K562 (cell line): ENCODE measurements at regions not wholly inside any gene's neighbourhood (a gene's known extent, or its start where the extent isn't known, plus 50 kb on each side); places are given as distances from the start of the nearest gene placed in this dataset.

Experiments used
- ATAC-seq: fragments of 200-7000 bp; cut with Tn5 transposase; 3 replicates; pipeline ENCODE4 v1.9.1; 2020; ENCODE audit warnings: moderate library complexity
- BruUV-seq: library from RNA; stranded (reverse); fragments of 400-500 nt; replicated peaks from 2 replicates; lab custom pipeline; 2021; lab: Mats Ljungman, UMichigan
- CTCF ChIA-PET: fragments of 300-600 bp; formaldehyde crosslinking; extraction: SDS; loops from one replicate; lab custom pipeline; 2021; ENCODE audit warnings: low intra/inter-chr PET ratio; lab: Yijun Ruan, JAX
- POLR2A ChIA-PET: fragments of 300-600, 350-650 bp; sonication (Branson Sonifier 250); formaldehyde crosslinking; extraction: SDS; loops from one replicate; lab custom pipeline; 2021; ENCODE audit warnings: antibody characterized with exemption, inconsistent platforms; lab: Yijun Ruan, JAX
- DNase-seq, 4 experiments: peaks; one replicate each; pipeline versions ENCODE4 v3.0.0 to v3.0.0-alpha.2; 2011 to 2018; ENCODE audit warnings: low spot score in 3 of 4, mixed read lengths in 3 of 4; ENCODE audit errors: extremely low read depth in 1 of 4
- FAIRE-seq: peaks from 2 replicates; lab custom pipeline; 2011; peaks lifted over from hg19 to GRCh38; lab: Jason Lieb, UNC
- H2AFZ ChIP-seq: 2 replicates; pipeline ENCODE4 v1.6.0; 2011; ENCODE audit warnings: low read depth, low read length, control low read depth, inconsistent platforms
- H3K27ac ChIP-seq: fragments of 200-600 bp; 3 replicates; pipeline ENCODE4 v1.8.0; 2011; ENCODE audit warnings: low read depth, mild to moderate bottlenecking, control low read depth, inconsistent platforms, low read length, moderate library complexity, mixed read lengths; ENCODE audit errors: extremely low read depth
- H3K27me3 ChIP-seq, 2 experiments: fragments of 300-600 bp in 1 of 2; 2 replicates in 1 of 2; 3 replicates in 1 of 2; pipeline versions ENCODE4 v1.6.0 to v1.8.0; 2011; ENCODE audit warnings: inconsistent platforms in 2 of 2, low read length in 2 of 2, mild to moderate bottlenecking in 1 of 2, mixed read lengths in 1 of 2, moderate library complexity in 1 of 2; ENCODE audit not compliant: control insufficient read depth in 2 of 2, insufficient read depth in 2 of 2
- H3K36me3 ChIP-seq: fragments of 300-600 bp; 3 replicates; pipeline ENCODE4 v1.8.0; 2011; ENCODE audit warnings: mild to moderate bottlenecking, low read length, inconsistent platforms; ENCODE audit not compliant: control insufficient read depth, insufficient read depth
- H3K4me1 ChIP-seq, 2 experiments: fragments of 200-600 bp in 1 of 2; replicated peaks in 1 of 2; 2 replicates in 1 of 2; 3 replicates in 1 of 2; pipeline versions ENCODE4 v1.5.1 to v1.8.0; 2011; ENCODE audit warnings: inconsistent platforms in 2 of 2, low read length in 2 of 2, mild to moderate bottlenecking in 1 of 2, mixed read lengths in 1 of 2, moderate library complexity in 1 of 2; ENCODE audit not compliant: control insufficient read depth in 2 of 2, insufficient read depth in 2 of 2
- H3K4me2 ChIP-seq: 2 replicates; pipeline ENCODE4 v1.6.1; 2011; ENCODE audit warnings: low read length, control low read depth, inconsistent platforms, mixed read lengths; ENCODE audit not compliant: insufficient read depth
- H3K4me3 ChIP-seq: fragments of 200-600 bp; sonication (generic), shearing (Covaris generic); 2 replicates; pipeline ENCODE4 v1.5.1; 2016; ENCODE audit warnings: control low read depth, inconsistent platforms
- H3K79me2 ChIP-seq: fragments of 200-600 bp; 3 replicates; pipeline ENCODE4 v1.8.0; 2011; ENCODE audit warnings: low read length, inconsistent platforms; ENCODE audit not compliant: control insufficient read depth, insufficient read depth
- H3K9ac ChIP-seq, 2 experiments: 2 replicates each; pipeline versions ENCODE4 v1.6.0 to v1.6.1; 2011; ENCODE audit warnings: low read depth in 2 of 2, low read length in 2 of 2, control low read depth in 1 of 2, inconsistent platforms in 1 of 2, mild to moderate bottlenecking in 1 of 2, mixed read lengths in 1 of 2; ENCODE audit not compliant: insufficient read depth in 1 of 2
- H3K9me1 ChIP-seq: one replicate; pipeline ENCODE4 v1.6.0; 2011; ENCODE audit warnings: inconsistent platforms, mild to moderate bottlenecking, low read length, moderate library complexity; ENCODE audit not compliant: control insufficient read depth, insufficient read depth
- H3K9me3 ChIP-seq: replicated peaks from 2 replicates; pipeline ENCODE4 v1.5.1; 2011; ENCODE audit warnings: low read depth, low read length, inconsistent platforms; ENCODE audit not compliant: control insufficient read depth, insufficient read depth
- H4K20me1 ChIP-seq: replicated peaks from 2 replicates; pipeline ENCODE4 v1.6.1; 2011; ENCODE audit warnings: low read length, inconsistent platforms, mixed read lengths; ENCODE audit not compliant: control insufficient read depth, insufficient read depth
- DMBX1 ChIP-seq: fragments of 250-450 bp; sonication (Bioruptor Pico); IDR thresholded peaks from 2 replicates; pipeline ENCODE4 v1.8.0; 2022; ENCODE audit warnings: inconsistent platforms, mild to moderate bottlenecking, moderate library complexity, borderline replicate concordance
- GABPB1 ChIP-seq: sonication (generic); formaldehyde crosslinking; IDR thresholded peaks from 2 replicates; pipeline ENCODE4 v1.8.0; 2022; ENCODE audit warnings: mild to moderate bottlenecking, missing genetic modification reagents
- GABPB2 ChIP-seq: fragments of 250-450 bp; sonication (Bioruptor Pico); conservative IDR thresholded peaks from 2 replicates; pipeline ENCODE4 v1.5.1; 2021; ENCODE audit warnings: mild to moderate bottlenecking
- PTTG1 ChIP-seq: fragments of 450-650 bp; IDR thresholded peaks from 2 replicates; pipeline ENCODE4 v1.6.1; 2016; ENCODE audit warnings: low read depth, mild to moderate bottlenecking, missing genetic modification characterization, missing compliant biosample characterization
- SMARCC2 ChIP-seq: fragments of 450-650 bp; IDR thresholded peaks from 2 replicates; pipeline ENCODE4 v1.6.1; 2017; ENCODE audit warnings: antibody characterized with exemption, moderate library complexity, mild to moderate bottlenecking, low read depth
- ZNF146 ChIP-seq: IDR thresholded peaks from one replicate; pipeline ENCODE4 v1.6.1; 2018; ENCODE audit warnings: missing compliant biosample characterization; ENCODE audit not compliant: unreplicated experiment
- WGBS: fragments of 100-300 bp; shearing (Covaris generic); methylation state at CpG from one replicate; pipeline ENCODE4 v1.1.6; 2016; ENCODE audit warnings: low coverage, mixed read lengths; ENCODE audit not compliant: insufficient coverage; ENCODE audit errors: missing lambda C conversion rate; 5-methylcytosine and 5-hydroxymethylcytosine counted together
- in situ Hi-C: fragments of 300-500 bp; cut with MboI; formaldehyde crosslinking; loops from 4 replicates; pipeline ENCODE4 v1.15.0; 2018; ENCODE audit warnings: inconsistent platforms, mixed read lengths
- intact Hi-C: fragments of 100-400 bp; cut with micrococcal nuclease; formaldehyde crosslinking; loops from 2 replicates; pipeline ENCODE4 v1.14.2; 2022
- TF ChIP-seq, protein P1 (sequence below): sonication (generic); formaldehyde crosslinking; IDR thresholded peaks from 2 replicates; pipeline ENCODE4 v1.8.1; 2023; ENCODE audit warnings: mild to moderate bottlenecking, missing genetic modification reagents
- TF ChIP-seq, protein P2 (sequence below): fragments of 450-650 bp; IDR thresholded peaks from 2 replicates; pipeline ENCODE4 v1.6.1; 2017; ENCODE audit warnings: mild to moderate bottlenecking, moderate library complexity
- TF ChIP-seq, protein P3 (sequence below): fragments of 450-650 bp; IDR thresholded peaks from 2 replicates; pipeline ENCODE4 v1.6.1; 2016
- TF ChIP-seq, protein P4 (sequence below): fragments of 250-450 bp; sonication (Bioruptor Pico); IDR thresholded peaks from 2 replicates; pipeline ENCODE4 v1.5.0; 2021; ENCODE audit warnings: mild to moderate bottlenecking, moderate library complexity
- TF ChIP-seq, protein P5 (sequence below): fragments of 450-650 bp; formaldehyde crosslinking; IDR thresholded peaks from 2 replicates; pipeline ENCODE4 v1.4.0; 2022; ENCODE audit warnings: mild to moderate bottlenecking, moderate library complexity

DNA sequence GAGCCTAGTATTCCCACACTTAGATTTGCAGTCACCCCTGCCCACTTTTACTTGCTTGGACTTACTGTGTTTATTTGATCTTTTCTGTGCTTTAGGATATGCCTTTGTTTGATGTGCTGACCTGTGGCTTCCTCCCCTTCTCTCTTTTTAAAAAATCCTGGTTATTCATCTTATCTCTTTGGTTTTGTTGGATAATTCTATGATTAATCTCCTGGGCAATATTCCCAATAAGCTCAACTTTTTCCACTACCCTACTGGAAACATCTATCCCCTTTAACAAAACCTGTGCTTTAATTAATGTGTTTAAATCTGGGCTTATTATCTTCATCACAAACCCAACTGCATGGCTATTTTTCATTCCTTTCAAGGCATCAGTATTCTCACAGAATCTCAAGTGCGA, 476.0 kb upstream of the TGFBR2 start:
- FAIRE-seq (no peak), ATAC-seq (no peak), DNase-seq (no peak)
- H2AFZ ChIP-seq: no peak overlapping the region
- H3K79me2 ChIP-seq: no peaks in the 10 kb centered on the region
- POLR2A ChIA-PET: no interaction called here
- H4K20me1 ChIP-seq: no peaks in the 10 kb centered on the region
- in situ Hi-C loops: no loop called here
- no peak overlapping the region for H3K27ac ChIP-seq
- H3K4me3 ChIP-seq: no peak overlapping the region
- H3K36me3 ChIP-seq: no peaks in the 10 kb centered on the region
- H3K9ac ChIP-seq: no peak overlapping the region
- WGBS: 0% methylated on average over 1 of the region's 1 CpG
- no peak overlapping the region for H3K4me2 ChIP-seq
- intact Hi-C loops: no loop called here
- CTCF ChIA-PET: no interaction called here
- TF ChIP-seq, protein P1, sequence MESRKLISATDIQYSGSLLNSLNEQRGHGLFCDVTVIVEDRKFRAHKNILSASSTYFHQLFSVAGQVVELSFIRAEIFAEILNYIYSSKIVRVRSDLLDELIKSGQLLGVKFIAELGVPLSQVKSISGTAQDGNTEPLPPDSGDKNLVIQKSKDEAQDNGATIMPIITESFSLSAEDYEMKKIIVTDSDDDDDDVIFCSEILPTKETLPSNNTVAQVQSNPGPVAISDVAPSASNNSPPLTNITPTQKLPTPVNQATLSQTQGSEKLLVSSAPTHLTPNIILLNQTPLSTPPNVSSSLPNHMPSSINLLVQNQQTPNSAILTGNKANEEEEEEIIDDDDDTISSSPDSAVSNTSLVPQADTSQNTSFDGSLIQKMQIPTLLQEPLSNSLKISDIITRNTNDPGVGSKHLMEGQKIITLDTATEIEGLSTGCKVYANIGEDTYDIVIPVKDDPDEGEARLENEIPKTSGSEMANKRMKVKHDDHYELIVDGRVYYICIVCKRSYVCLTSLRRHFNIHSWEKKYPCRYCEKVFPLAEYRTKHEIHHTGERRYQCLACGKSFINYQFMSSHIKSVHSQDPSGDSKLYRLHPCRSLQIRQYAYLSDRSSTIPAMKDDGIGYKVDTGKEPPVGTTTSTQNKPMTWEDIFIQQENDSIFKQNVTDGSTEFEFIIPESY: no peak
- TF ChIP-seq, protein P2, sequence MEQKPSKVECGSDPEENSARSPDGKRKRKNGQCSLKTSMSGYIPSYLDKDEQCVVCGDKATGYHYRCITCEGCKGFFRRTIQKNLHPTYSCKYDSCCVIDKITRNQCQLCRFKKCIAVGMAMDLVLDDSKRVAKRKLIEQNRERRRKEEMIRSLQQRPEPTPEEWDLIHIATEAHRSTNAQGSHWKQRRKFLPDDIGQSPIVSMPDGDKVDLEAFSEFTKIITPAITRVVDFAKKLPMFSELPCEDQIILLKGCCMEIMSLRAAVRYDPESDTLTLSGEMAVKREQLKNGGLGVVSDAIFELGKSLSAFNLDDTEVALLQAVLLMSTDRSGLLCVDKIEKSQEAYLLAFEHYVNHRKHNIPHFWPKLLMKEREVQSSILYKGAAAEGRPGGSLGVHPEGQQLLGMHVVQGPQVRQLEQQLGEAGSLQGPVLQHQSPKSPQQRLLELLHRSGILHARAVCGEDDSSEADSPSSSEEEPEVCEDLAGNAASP: no peak
- TF ChIP-seq DMBX1: no peak
- TF ChIP-seq PTTG1 (tag): no peak
- TF ChIP-seq, protein P3, sequence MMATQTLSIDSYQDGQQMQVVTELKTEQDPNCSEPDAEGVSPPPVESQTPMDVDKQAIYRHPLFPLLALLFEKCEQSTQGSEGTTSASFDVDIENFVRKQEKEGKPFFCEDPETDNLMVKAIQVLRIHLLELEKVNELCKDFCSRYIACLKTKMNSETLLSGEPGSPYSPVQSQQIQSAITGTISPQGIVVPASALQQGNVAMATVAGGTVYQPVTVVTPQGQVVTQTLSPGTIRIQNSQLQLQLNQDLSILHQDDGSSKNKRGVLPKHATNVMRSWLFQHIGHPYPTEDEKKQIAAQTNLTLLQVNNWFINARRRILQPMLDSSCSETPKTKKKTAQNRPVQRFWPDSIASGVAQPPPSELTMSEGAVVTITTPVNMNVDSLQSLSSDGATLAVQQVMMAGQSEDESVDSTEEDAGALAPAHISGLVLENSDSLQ: no peak
- no peak for TF ChIP-seq GABPB2 (CRISPR knock-in tag)
- TF ChIP-seq GABPB1 (CRISPR knock-in tag): no peak
- TF ChIP-seq, protein P4, sequence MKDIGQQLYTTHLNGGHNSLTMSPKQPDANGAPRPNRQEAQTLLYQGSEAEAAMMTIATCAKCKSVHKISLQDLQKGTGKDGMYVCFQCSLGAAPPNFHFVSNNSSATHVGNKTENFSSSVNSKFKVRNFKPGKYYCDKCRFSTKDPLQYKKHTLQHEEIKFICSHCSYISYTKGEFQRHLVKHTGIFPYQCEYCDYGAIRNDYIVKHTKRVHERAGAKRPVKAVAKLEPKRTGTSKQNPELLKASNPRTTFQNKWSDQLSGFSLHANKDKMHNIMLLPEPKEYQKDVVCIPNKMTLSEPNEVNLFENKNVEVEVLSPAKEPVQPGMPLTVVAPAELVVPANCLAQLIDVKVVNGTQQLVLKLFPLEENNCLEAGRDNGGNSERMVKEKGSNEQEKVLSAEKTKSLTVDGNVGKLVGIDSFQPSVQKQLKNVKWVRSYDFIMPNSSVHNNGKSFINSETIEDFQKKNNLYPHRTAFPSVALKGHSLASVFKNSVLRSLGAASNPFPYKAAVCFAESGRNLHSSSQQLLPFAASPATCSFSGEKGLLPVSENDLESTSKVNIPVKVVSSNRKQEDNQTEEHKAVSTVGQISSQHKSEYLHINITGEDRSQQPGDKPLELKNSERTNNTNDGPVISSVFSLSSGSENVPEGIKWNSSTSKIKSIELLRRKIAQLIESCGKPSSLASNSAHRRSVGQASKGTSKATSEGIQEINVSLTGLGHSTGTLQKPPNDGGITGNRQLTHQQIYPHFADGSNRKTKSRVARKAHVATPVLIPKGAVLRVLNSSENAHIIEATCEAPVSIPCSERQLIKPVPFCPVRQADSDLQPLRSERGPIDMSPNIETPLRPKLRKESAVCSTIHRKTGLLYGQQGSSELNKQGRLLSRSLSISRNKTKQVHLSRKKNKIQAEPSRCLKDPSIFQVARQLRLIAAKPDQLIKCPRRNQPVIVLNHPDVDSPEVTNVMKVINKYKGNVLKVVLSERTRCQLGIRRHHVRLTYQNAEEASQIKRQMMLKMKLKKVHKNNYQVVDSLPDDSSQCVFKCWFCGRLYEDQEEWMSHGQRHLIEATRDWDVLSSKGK: no peak
- TF ChIP-seq, protein P5, sequence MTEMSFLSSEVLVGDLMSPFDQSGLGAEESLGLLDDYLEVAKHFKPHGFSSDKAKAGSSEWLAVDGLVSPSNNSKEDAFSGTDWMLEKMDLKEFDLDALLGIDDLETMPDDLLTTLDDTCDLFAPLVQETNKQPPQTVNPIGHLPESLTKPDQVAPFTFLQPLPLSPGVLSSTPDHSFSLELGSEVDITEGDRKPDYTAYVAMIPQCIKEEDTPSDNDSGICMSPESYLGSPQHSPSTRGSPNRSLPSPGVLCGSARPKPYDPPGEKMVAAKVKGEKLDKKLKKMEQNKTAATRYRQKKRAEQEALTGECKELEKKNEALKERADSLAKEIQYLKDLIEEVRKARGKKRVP: no peak
- no peak for TF ChIP-seq ZNF146 (CRISPR knock-in tag)
- no peak for TF ChIP-seq SMARCC2
- no peaks in the 10 kb centered on the region for H3K4me1 ChIP-seq
- no peaks in the 10 kb centered on the region for H3K27me3 ChIP-seq
- H3K9me1 ChIP-seq: no peaks in the 10 kb centered on the region
- no TSS peak for BruUV-seq
- H3K9me3 ChIP-seq: 0 out of 2 replicates have a peak, but pooled peaks cover 1% of the 10 kb centered on the region
